ENCODE measurements at regions not wholly inside any gene's neighbourhood (a gene's known extent, or its start where the extent isn't known, plus 50 kb on each side); places are given as distances from the start of the nearest gene placed in this dataset.

- TF ChIP-seq POLR2A (IDR thresholded peaks at IDR 0.05) (no peak), CTCF (IDR thresholded peaks at IDR 0.05) (no peak)
Observed at GRCh38 chr2:20934236-20934635, 109.6 kb downstream of the APOB start.

Measured in heart left ventricle (tissue), 13 donors.